SK-N-SH (cell line): ENCODE measurements at regions not wholly inside any gene's neighbourhood (a gene's known extent, or its start where the extent isn't known, plus 50 kb on each side); places are given as distances from the start of the nearest gene placed in this dataset.

Experiments used
- CTCF ChIA-PET: fragments of 300-600, 350-600 bp; formaldehyde crosslinking; extraction: SDS; loops from one replicate; lab custom pipeline; 2021; lab: Yijun Ruan, JAX
- POLR2A ChIA-PET: fragments of 350-600 bp; sonication (Branson Sonifier 250); formaldehyde crosslinking; extraction: SDS; loops from one replicate; lab custom pipeline; 2020; ENCODE audit warnings: antibody characterized with exemption, inconsistent platforms; lab: Yijun Ruan, JAX
- DNase-seq: peaks from one replicate; pipeline ENCODE4 v3.0.0; 2012
- H2AFZ ChIP-seq: fragments of 200-600 bp; sonication (generic); 2 replicates; pipeline ENCODE4 v1.8.1; 2016; ENCODE audit warnings: antibody characterized with exemption, mild to moderate bottlenecking, low read depth
- H3F3A ChIP-seq: fragments of 200-600 bp; sonication (generic); replicated peaks from 2 replicates; pipeline ENCODE3; 2016; ENCODE audit warnings: antibody characterized with exemption, mild to moderate bottlenecking; ENCODE audit not compliant: insufficient read depth
- H3K27ac ChIP-seq, 2 experiments: fragments of 200-500 bp in 1 of 2; fragments of 200-600 bp in 1 of 2; sonication (Bioruptor generic) in 1 of 2; sonication (generic), shearing (Covaris generic) in 1 of 2; 2 replicates each; pipeline versions ENCODE4 v1.5.1 to v1.6.1; 2014 to 2016; ENCODE audit warnings: low read depth in 2 of 2, inconsistent platforms in 1 of 2, low read length in 1 of 2, mild to moderate bottlenecking in 1 of 2, mixed read lengths in 1 of 2
- H3K27me3 ChIP-seq: fragments of 200-600 bp; sonication (generic), shearing (Covaris generic); 2 replicates; pipeline ENCODE4 v1.6.1; 2016; ENCODE audit warnings: mixed run types; ENCODE audit not compliant: insufficient read depth
- H3K36me3 ChIP-seq, 2 experiments: fragments of 200-500 bp in 1 of 2; fragments of 200-600 bp in 1 of 2; sonication (Bioruptor generic) in 1 of 2; sonication (generic) in 1 of 2; replicated peaks in 1 of 2; 2 replicates each; pipeline versions ENCODE3 to v1.5.1; 2014 to 2016; ENCODE audit warnings: low read length in 1 of 2, mild to moderate bottlenecking in 1 of 2; ENCODE audit not compliant: insufficient read depth in 2 of 2, control insufficient read depth in 1 of 2
- H3K4me1 ChIP-seq, 2 experiments: fragments of 200-500 bp in 1 of 2; fragments of 200-600 bp in 1 of 2; sonication (Bioruptor generic) in 1 of 2; sonication (generic), shearing (Covaris generic) in 1 of 2; 2 replicates each; pipeline versions ENCODE4 v1.5.1 to v1.6.1; 2014 to 2016; ENCODE audit warnings: low read depth in 1 of 2, low read length in 1 of 2, mixed run types in 1 of 2; ENCODE audit not compliant: insufficient read depth in 2 of 2, control insufficient read depth in 1 of 2
- H3K4me2 ChIP-seq: fragments of 200-600 bp; sonication (generic), shearing (Covaris generic); 2 replicates; pipeline ENCODE4 v1.6.1; 2017; ENCODE audit warnings: mixed run types
- H3K4me3 ChIP-seq, 2 experiments: fragments of 200-500 bp in 1 of 2; fragments of 200-600 bp in 1 of 2; sonication (Bioruptor generic) in 1 of 2; sonication (generic), shearing (Covaris generic) in 1 of 2; 2 replicates each; pipeline versions ENCODE4 v1.5.1 to v1.8.1; 2014 to 2016; ENCODE audit warnings: low read depth in 2 of 2, inconsistent platforms in 1 of 2, low read length in 1 of 2, mild to moderate bottlenecking in 1 of 2, mixed read lengths in 1 of 2, moderate library complexity in 1 of 2
- H3K79me2 ChIP-seq: fragments of 200-600 bp; sonication (generic); 2 replicates; pipeline ENCODE4 v1.8.1; 2017; ENCODE audit warnings: mild to moderate bottlenecking; ENCODE audit not compliant: insufficient read depth
- H3K9ac ChIP-seq: fragments of 200-600 bp; sonication (generic); 2 replicates; pipeline ENCODE4 v1.6.1; 2017; ENCODE audit warnings: mixed run types
- H3K9me2 ChIP-seq: fragments of 200-600 bp; sonication (generic); 2 replicates; pipeline ENCODE4 v1.6.1; 2017; ENCODE audit warnings: mixed run types
- H3K9me3 ChIP-seq: fragments of 200-600 bp; sonication (generic); 2 replicates; pipeline ENCODE4 v1.6.1; 2017; ENCODE audit warnings: mixed run types, mild to moderate bottlenecking, moderate library complexity
- H4K20me1 ChIP-seq: fragments of 200-600 bp; sonication (generic); 2 replicates; pipeline ENCODE4 v1.6.1; 2017; ENCODE audit warnings: mild to moderate bottlenecking, mixed run types; ENCODE audit not compliant: insufficient read depth
- CHD2 ChIP-seq: fragments of 150-350 bp; IDR thresholded peaks from 2 replicates; pipeline ENCODE4 v1.6.1; 2018; ENCODE audit warnings: low read length; ENCODE audit not compliant: partially characterized antibody
- ELF1 ChIP-seq: IDR thresholded peaks from 2 replicates; pipeline ENCODE4 v1.4.0; 2012
- EP300 ChIP-seq, 2 experiments: IDR thresholded peaks; 2 replicates each; pipeline versions ENCODE4 v1.4.0 to v1.6.1; 2012; ENCODE audit warnings: borderline replicate concordance in 1 of 2, low read depth in 1 of 2, low read length in 1 of 2
- FOXJ3 ChIP-seq: sonication (generic); formaldehyde crosslinking; IDR thresholded peaks from 2 replicates; pipeline ENCODE4 v1.5.1; 2020; ENCODE audit warnings: mild to moderate bottlenecking, missing genetic modification reagents
- GABPA ChIP-seq: IDR thresholded peaks from 2 replicates; pipeline ENCODE4 v1.4.0; 2012; ENCODE audit warnings: low read depth, mild to moderate bottlenecking
- GATA2 ChIP-seq: sonication (generic); formaldehyde crosslinking; IDR thresholded peaks from 2 replicates; pipeline ENCODE4 v1.5.0; 2020; ENCODE audit warnings: mild to moderate bottlenecking, missing genetic modification reagents
- IRF3 ChIP-seq: fragments of 150-350 bp; IDR thresholded peaks from 2 replicates; pipeline ENCODE4 v1.6.1; 2016; ENCODE audit warnings: mild to moderate bottlenecking, low read depth, low read length
- MXI1 ChIP-seq: IDR thresholded peaks from 2 replicates; pipeline ENCODE4 v1.6.1; 2012; ENCODE audit warnings: mild to moderate bottlenecking, low read depth, low read length, improper control_type of control experiment
- NFIC ChIP-seq: IDR thresholded peaks from 2 replicates; pipeline ENCODE4 v1.4.0; 2012; ENCODE audit warnings: borderline replicate concordance
- NRF1 ChIP-seq: IDR thresholded peaks from 2 replicates; pipeline ENCODE4 v1.6.1; 2012; ENCODE audit warnings: low read depth, mild to moderate bottlenecking, low read length
- PBX3 ChIP-seq: IDR thresholded peaks from 2 replicates; pipeline ENCODE4; 2012
- POLR2AphosphoS5 ChIP-seq: IDR thresholded peaks from 2 replicates; pipeline ENCODE4 v1.6.1; 2012; ENCODE audit warnings: low read depth, low read length
- RCOR1 ChIP-seq: fragments of 150-350 bp; IDR thresholded peaks from 2 replicates; pipeline ENCODE4 v1.6.1; 2017; ENCODE audit warnings: antibody characterized with exemption, low read length
- RFX5 ChIP-seq: IDR thresholded peaks from 2 replicates; pipeline ENCODE4 v1.6.1; 2012; ENCODE audit warnings: mild to moderate bottlenecking, improper control_type of control experiment, low read length
- RXRA ChIP-seq: IDR thresholded peaks from 2 replicates; pipeline ENCODE4 v1.4.0; 2012; ENCODE audit warnings: low read depth, mild to moderate bottlenecking, borderline replicate concordance
- TAF1 ChIP-seq: IDR thresholded peaks from 2 replicates; pipeline ENCODE4 v1.6.1; 2012; ENCODE audit warnings: low read depth, mild to moderate bottlenecking, low read length, moderate library complexity, borderline replicate concordance
- TCF12 ChIP-seq: IDR thresholded peaks from 2 replicates; pipeline ENCODE4 v1.4.0; 2012
- WGBS: methylation state at CpG from one replicate; pipeline ENCODE4 v1.1.6; 2017; ENCODE audit warnings: low lambda C conversion rate; 5-methylcytosine and 5-hydroxymethylcytosine counted together
- TF ChIP-seq, protein P1 (sequence below): IDR thresholded peaks from 2 replicates; pipeline ENCODE4 v1.4.0; 2012; ENCODE audit warnings: low read depth, borderline replicate concordance
- TF ChIP-seq, protein P2 (sequence below): fragments of 200-600 bp; sonication (generic); IDR thresholded peaks from 2 replicates; pipeline ENCODE4 v1.6.1; 2017; ENCODE audit warnings: antibody characterized with exemption, mild to moderate bottlenecking, moderate library complexity
- TF ChIP-seq, protein P3 (sequence below): IDR thresholded peaks from 2 replicates; pipeline ENCODE4 v1.4.0; 2012; ENCODE audit warnings: low read depth

DNA sequence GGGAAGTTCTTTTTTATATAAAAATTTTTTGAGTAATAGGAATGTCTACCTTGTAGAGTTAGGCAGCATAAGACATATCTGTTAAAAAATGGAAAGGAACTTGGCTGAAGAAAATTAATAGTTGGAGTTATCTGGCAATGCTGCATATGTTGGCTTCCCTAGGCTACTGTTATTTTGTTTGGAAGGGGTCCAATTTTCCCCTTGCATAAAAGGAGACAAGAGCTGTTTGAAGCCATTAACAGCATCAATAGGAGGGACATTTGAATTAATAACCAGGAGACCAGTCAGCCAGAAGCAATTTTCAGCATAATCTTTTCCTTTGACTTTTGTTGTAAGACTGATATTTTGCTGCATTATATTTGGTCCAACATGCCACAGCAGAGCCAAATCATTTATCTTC is 80.9 kb upstream of the TAB2 start:
- CTCF ChIA-PET: interaction anchor here (1.0 to 1.9 kb wide), 4 partner anchors 17 to 162 kb away, joined by 3 to 5 read pairs (median 4); no protein-coding TSS in a partner anchor
- DNase-seq: peak; percentile 68
- Histone ChIP-seq H3K9ac (no peak overlapping the region), H2AFZ (no peak overlapping the region), H3F3A (peaks cover 45% of the 10 kb centered on the region), H3K79me2 (no peaks in the 10 kb centered on the region), H3K4me2 (no peak overlapping the region), H3K27ac (peak overlapping the region; percentile 32 to 48; a peak in 2 of 4 replicates)
- POLR2A ChIA-PET: no interaction called here
- TF ChIP-seq POLR2AphosphoS5: peak; percentile 41; the same call in 1 of the 2 replicates
- peak; percentile 26; the same call in 1 of the 2 replicates for TF ChIP-seq PBX3
- TF ChIP-seq NFIC: peak; percentile 83
- no peak for TF ChIP-seq GABPA
- TF ChIP-seq MXI1: peak; percentile 39; the same call in 1 of the 2 replicates
- TF ChIP-seq, protein P1, sequence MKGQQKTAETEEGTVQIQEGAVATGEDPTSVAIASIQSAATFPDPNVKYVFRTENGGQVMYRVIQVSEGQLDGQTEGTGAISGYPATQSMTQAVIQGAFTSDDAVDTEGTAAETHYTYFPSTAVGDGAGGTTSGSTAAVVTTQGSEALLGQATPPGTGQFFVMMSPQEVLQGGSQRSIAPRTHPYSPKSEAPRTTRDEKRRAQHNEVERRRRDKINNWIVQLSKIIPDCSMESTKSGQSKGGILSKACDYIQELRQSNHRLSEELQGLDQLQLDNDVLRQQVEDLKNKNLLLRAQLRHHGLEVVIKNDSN: no peak
- TF ChIP-seq EP300 (IDR thresholded peaks at IDR 0.05; ENCODE audit: borderline replicate concordance in 1 of 2, low read depth in 1 of 2, low read length in 1 of 2): peak in 1 of 2 experiments; percentile 59; a peak in 2 of 4 replicates
- TF ChIP-seq, protein P2, sequence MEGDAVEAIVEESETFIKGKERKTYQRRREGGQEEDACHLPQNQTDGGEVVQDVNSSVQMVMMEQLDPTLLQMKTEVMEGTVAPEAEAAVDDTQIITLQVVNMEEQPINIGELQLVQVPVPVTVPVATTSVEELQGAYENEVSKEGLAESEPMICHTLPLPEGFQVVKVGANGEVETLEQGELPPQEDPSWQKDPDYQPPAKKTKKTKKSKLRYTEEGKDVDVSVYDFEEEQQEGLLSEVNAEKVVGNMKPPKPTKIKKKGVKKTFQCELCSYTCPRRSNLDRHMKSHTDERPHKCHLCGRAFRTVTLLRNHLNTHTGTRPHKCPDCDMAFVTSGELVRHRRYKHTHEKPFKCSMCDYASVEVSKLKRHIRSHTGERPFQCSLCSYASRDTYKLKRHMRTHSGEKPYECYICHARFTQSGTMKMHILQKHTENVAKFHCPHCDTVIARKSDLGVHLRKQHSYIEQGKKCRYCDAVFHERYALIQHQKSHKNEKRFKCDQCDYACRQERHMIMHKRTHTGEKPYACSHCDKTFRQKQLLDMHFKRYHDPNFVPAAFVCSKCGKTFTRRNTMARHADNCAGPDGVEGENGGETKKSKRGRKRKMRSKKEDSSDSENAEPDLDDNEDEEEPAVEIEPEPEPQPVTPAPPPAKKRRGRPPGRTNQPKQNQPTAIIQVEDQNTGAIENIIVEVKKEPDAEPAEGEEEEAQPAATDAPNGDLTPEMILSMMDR: no peak
- no peak for TF ChIP-seq ELF1
- peak; percentile 46; the same call in 1 of the 2 replicates for TF ChIP-seq TCF12
- no peak for TF ChIP-seq NRF1
- TF ChIP-seq RCOR1: peak; percentile 51; the same call in 1 of the 2 replicates
- 0 out of 2 replicates have a peak, but pooled peaks have one; percentile 19 for TF ChIP-seq GATA2 (CRISPR knock-in tag)
- TF ChIP-seq, all 33 proteins: peak for 8
- peaks cover 15 to 24% of the 10 kb centered on the region in 2 experiments; a peak in 3 of 4 replicates for H3K4me1 ChIP-seq
- no peaks in the 10 kb centered on the region for H3K9me3 ChIP-seq
- no peak overlapping the region for H3K4me3 ChIP-seq
- H4K20me1 ChIP-seq: no peaks in the 10 kb centered on the region
- no peaks in the 10 kb centered on the region for H3K36me3 ChIP-seq
- H3K9me2 ChIP-seq: no peaks in the 10 kb centered on the region
- no peaks in the 10 kb centered on the region for H3K27me3 ChIP-seq

GRCh38 chr6:149237464-149237863 is 80.0 kb upstream of the TAB2 start:
- WGBS: 93% methylated on average over 6 of the region's 6 CpGs
- H4K20me1 ChIP-seq: no peaks in the 10 kb centered on the region
- TF ChIP-seq ELF1: no peak
- TF ChIP-seq, protein P3, sequence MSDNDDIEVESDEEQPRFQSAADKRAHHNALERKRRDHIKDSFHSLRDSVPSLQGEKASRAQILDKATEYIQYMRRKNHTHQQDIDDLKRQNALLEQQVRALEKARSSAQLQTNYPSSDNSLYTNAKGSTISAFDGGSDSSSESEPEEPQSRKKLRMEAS: no peak
- TF ChIP-seq GABPA: no peak
- no peak for TF ChIP-seq RXRA
- TF ChIP-seq EP300 (IDR thresholded peaks at IDR 0.05; ENCODE audit: borderline replicate concordance in 1 of 2, low read depth in 1 of 2, low read length in 1 of 2): no peak
- TF ChIP-seq RFX5: no peak
- no peak for TF ChIP-seq GATA2 (CRISPR knock-in tag)
- TF ChIP-seq FOXJ3 (CRISPR knock-in tag): no peak
- TF ChIP-seq TAF1: no peak
- TF ChIP-seq POLR2AphosphoS5: no peak
- TF ChIP-seq CHD2: no peak
- TF ChIP-seq IRF3: no peak
- TF ChIP-seq, protein P1: no peak

More at GRCh38 chr6:149237464-149237863, 80.0 kb upstream of the TAB2 start:
- Histone ChIP-seq H3K27ac (no peak overlapping the region), H3K9ac (no peak overlapping the region), H3K36me3 (no peaks in the 10 kb centered on the region), H3K9me2 (no peaks in the 10 kb centered on the region), H2AFZ (no peak overlapping the region), H3K4me2 (no peak overlapping the region), H3K4me3 (no peak overlapping the region), H3K27me3 (no peaks in the 10 kb centered on the region), H3K4me1 (peaks cover 15 to 24% of the 10 kb centered on the region in 2 experiments; a peak in 3 of 4 replicates), H3F3A (peaks cover 44% of the 10 kb centered on the region), H3K79me2 (no peaks in the 10 kb centered on the region), H3K9me3 (no peaks in the 10 kb centered on the region)
- ChIA-PET CTCF (interaction anchor here (1.8 kb wide), 2 partner anchors 18 to 161 kb away, joined by 4 to 5 read pairs; no protein-coding TSS in a partner anchor), POLR2A (no interaction called here)
- DNase-seq: no peak
